ENCODE measurements at regions not wholly inside any gene's neighbourhood (a gene's known extent, or its start where the extent isn't known, plus 50 kb on each side); places are given as distances from the start of the nearest gene placed in this dataset.

GRCh38 chr22:49128874-49129273 lies 698.8 kb downstream of the BRD1 start:
- H3F3A ChIP-seq (ENCODE audit: insufficient read depth), result no peaks in the 10 kb centered on the region
- H4K20me1 ChIP-seq (ENCODE audit: low read depth, low read length), result no peaks in the 10 kb centered on the region
- H3K9ac ChIP-seq (ENCODE audit: low read length), result no peak overlapping the region
- no peak overlapping the region for H3K27ac ChIP-seq (ENCODE audit: low read depth, low read length)
- no peaks in the 10 kb centered on the region for H3K79me2 ChIP-seq (ENCODE audit: insufficient read depth, low read length)
- no peaks in the 10 kb centered on the region for H3K27me3 ChIP-seq (ENCODE audit: low read length)
- no peaks in the 10 kb centered on the region for H3K9me2 ChIP-seq (replicated peaks; ENCODE audit: insufficient read depth, low read length)
- TF ChIP-seq EZH2phosphoT487 (conservative IDR thresholded peaks at IDR 0.05; ENCODE audit: low read length), result no peak
- no peak for TF ChIP-seq CTCF (IDR thresholded peaks at IDR 0.05; ENCODE audit: insufficient read depth, low read length, poor library complexity, severe bottlenecking)
- no peaks in the 10 kb centered on the region for H3K36me3 ChIP-seq (ENCODE audit: low read length)
- no peak overlapping the region for H3K4me3 ChIP-seq (ENCODE audit: insufficient read depth, low read length, poor library complexity, severe bottlenecking)
- no peak overlapping the region for H3K4me2 ChIP-seq (ENCODE audit: low read depth, low read length, poor library complexity, severe bottlenecking)
- H3K9me3 ChIP-seq (ENCODE audit: insufficient read depth, low read length), result no peaks in the 10 kb centered on the region
- H2AFZ ChIP-seq (ENCODE audit: low read depth, low read length, severe bottlenecking), result no peak overlapping the region

GRCh38 chr22:49124608-49125007 lies 703.1 kb downstream of the BRD1 start:
- no peaks in the 10 kb centered on the region for H3K27me3 ChIP-seq (ENCODE audit: low read length)
- no peaks in the 10 kb centered on the region for H3K79me2 ChIP-seq (ENCODE audit: insufficient read depth, low read length)
- H3F3A ChIP-seq (ENCODE audit: insufficient read depth), result no peaks in the 10 kb centered on the region
- H3K9me3 ChIP-seq (ENCODE audit: insufficient read depth, low read length), result no peaks in the 10 kb centered on the region
- H3K27ac ChIP-seq (ENCODE audit: low read depth, low read length), result no peak overlapping the region
- no peaks in the 10 kb centered on the region for H3K36me3 ChIP-seq (ENCODE audit: low read length)
- no peak for TF ChIP-seq EZH2phosphoT487 (conservative IDR thresholded peaks at IDR 0.05; ENCODE audit: low read length)
- no peak for TF ChIP-seq CTCF (IDR thresholded peaks at IDR 0.05; ENCODE audit: insufficient read depth, low read length, poor library complexity, severe bottlenecking)
- H3K9me2 ChIP-seq (replicated peaks; ENCODE audit: insufficient read depth, low read length), result no peaks in the 10 kb centered on the region
- H2AFZ ChIP-seq (ENCODE audit: low read depth, low read length, severe bottlenecking), result no peak overlapping the region
- no peak overlapping the region for H3K4me2 ChIP-seq (ENCODE audit: low read depth, low read length, poor library complexity, severe bottlenecking)
- H3K9ac ChIP-seq (ENCODE audit: low read length), result no peak overlapping the region
- H3K4me3 ChIP-seq (ENCODE audit: insufficient read depth, low read length, poor library complexity, severe bottlenecking), result no peak overlapping the region
- no peaks in the 10 kb centered on the region for H4K20me1 ChIP-seq (ENCODE audit: low read depth, low read length)

- H3K36me3 ChIP-seq (ENCODE audit: low read length), result no peaks in the 10 kb centered on the region
- TF ChIP-seq EZH2phosphoT487 (conservative IDR thresholded peaks at IDR 0.05; ENCODE audit: low read length) (no peak), CTCF (IDR thresholded peaks at IDR 0.05; ENCODE audit: insufficient read depth, low read length, poor library complexity, severe bottlenecking) (no peak)
- no peaks in the 10 kb centered on the region for H3K9me3 ChIP-seq (ENCODE audit: insufficient read depth, low read length)
- H4K20me1 ChIP-seq (ENCODE audit: low read depth, low read length), result no peaks in the 10 kb centered on the region
- no peak overlapping the region for H3K27ac ChIP-seq (ENCODE audit: low read depth, low read length)
- H3K9ac ChIP-seq (ENCODE audit: low read length), result no peak overlapping the region
- no peaks in the 10 kb centered on the region for H3K79me2 ChIP-seq (ENCODE audit: insufficient read depth, low read length)
- no peaks in the 10 kb centered on the region for H3F3A ChIP-seq (ENCODE audit: insufficient read depth)
- no peak overlapping the region for H3K4me2 ChIP-seq (ENCODE audit: low read depth, low read length, poor library complexity, severe bottlenecking)
- H3K27me3 ChIP-seq (ENCODE audit: low read length), result no peaks in the 10 kb centered on the region
- H2AFZ ChIP-seq (ENCODE audit: low read depth, low read length, severe bottlenecking), result no peak overlapping the region
- H3K9me2 ChIP-seq (replicated peaks; ENCODE audit: insufficient read depth, low read length), result no peaks in the 10 kb centered on the region
- H3K4me3 ChIP-seq (ENCODE audit: insufficient read depth, low read length, poor library complexity, severe bottlenecking), result no peak overlapping the region
Observed at GRCh38 chr22:49123621-49124192, 704.0 kb downstream of the BRD1 start.
